Upper lobe of left lung (tissue), 4 donors: ENCODE measurements at regions not wholly inside any gene's neighbourhood (a gene's known extent, or its start where the extent isn't known, plus 50 kb on each side); places are given as distances from the start of the nearest gene placed in this dataset.

Experiments used
- CTCF ChIP-seq, 6 experiments: fragments of 450-650 bp in 4 of 6; fragments of 200-600 bp in 2 of 6; sonication (generic) in 2 of 6; IDR thresholded peaks; one replicate each; pipeline ENCODE4 v1.5.1; 2016 to 2019; ENCODE audit warnings: antibody characterized with exemption in 6 of 6
- EP300 ChIP-seq, 4 donors: sonication (generic); formaldehyde crosslinking; IDR thresholded peaks; one replicate each; pipeline ENCODE4 v1.5.1; 2017; ENCODE audit warnings: antibody characterized with exemption in 4 of 4, control low read depth in 2 of 4
- POLR2A ChIP-seq, 4 donors: fragments of 450-650 bp; IDR thresholded peaks; one replicate each; pipeline ENCODE4 v1.5.1; 2016 to 2017; ENCODE audit warnings: antibody characterized with exemption in 4 of 4, mild to moderate bottlenecking in 2 of 4

- TF ChIP-seq EP300 (IDR thresholded peaks at IDR 0.05) (no peak), CTCF (IDR thresholded peaks at IDR 0.05) (no peak), POLR2A (IDR thresholded peaks at IDR 0.05) (no peak)
Measured at GRCh38 chr4:65046192-65047133, 623.8 kb downstream of the EPHA5 start.
